DLD1 (cell line): ENCODE measurements at regions not wholly inside any gene's neighbourhood (a gene's known extent, or its start where the extent isn't known, plus 50 kb on each side); places are given as distances from the start of the nearest gene placed in this dataset.

Experiments used
- in situ Hi-C: cut with HindIII; loops from 2 replicates; pipeline ENCODE4 v1.10.0; 2017; ENCODE audit warnings: low sequenced_read_pairs

DNA sequence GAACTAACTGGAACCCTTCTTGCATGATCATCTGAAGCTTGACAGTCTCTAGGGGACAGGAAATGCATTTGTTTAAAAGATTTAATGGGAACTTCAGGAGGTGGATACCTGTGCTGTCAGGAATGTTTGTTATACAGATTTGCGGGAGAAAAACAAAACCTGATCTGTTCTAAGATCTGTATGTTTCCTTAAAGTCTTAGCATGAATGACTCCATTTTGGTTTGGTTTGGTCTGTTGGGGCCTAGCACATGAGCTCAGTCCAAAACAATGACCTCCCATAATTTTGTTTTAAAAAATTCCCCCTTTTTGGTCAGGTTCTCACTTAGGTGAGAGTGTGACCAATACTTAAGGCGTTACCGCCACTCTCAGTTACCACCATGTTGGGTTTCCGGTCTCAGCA lies 138.7 kb downstream of the AKR1D1 start:
- in situ Hi-C loops, result no loop called here

DNA sequence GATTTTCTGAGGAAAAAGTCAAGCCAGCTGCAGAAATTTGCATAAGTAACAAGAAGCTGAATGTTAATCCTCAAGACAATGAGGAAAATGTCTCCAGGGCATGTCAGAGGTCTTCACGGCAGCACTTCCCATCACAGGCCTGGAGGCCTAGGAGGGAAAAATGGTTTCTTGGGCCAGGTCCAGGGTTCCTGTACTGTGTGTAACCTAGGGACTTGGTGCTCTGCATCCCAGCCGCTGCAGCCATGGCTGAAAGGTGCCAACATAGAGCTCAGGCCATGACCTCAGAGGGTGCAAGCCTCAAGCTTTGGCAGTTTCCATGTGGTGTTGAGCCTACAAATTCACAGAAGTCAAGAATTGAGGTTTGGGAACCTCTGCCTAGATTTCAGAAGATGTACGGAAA lies 144.1 kb downstream of the AKR1D1 start:
- in situ Hi-C loops, result loop anchor here (5.0 kb wide), 1 partner anchor 72 kb away; no protein-coding TSS in a partner anchor

DNA sequence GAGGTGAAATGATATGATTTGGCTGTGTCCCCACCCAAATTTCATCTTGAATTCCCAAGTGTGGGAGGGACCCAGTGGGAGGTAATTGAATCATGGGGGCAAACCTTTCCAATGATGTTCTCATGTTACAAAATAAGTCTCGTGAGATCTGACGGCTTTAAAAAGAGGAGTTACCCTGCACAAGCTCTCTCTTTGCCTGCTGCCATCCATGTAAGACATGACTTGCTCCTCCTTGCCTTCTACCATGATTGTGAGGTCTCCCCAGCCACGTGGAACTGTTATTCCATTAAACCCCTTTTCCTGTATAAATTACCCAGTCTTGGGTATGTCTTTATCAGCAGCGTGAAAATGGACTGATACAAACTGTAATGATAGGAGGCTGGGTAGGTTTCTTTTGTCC lies 145.1 kb downstream of the AKR1D1 start:
- in situ Hi-C loops, result loop anchor here (5.0 kb wide), 1 partner anchor 71 kb away; no protein-coding TSS in a partner anchor

DNA sequence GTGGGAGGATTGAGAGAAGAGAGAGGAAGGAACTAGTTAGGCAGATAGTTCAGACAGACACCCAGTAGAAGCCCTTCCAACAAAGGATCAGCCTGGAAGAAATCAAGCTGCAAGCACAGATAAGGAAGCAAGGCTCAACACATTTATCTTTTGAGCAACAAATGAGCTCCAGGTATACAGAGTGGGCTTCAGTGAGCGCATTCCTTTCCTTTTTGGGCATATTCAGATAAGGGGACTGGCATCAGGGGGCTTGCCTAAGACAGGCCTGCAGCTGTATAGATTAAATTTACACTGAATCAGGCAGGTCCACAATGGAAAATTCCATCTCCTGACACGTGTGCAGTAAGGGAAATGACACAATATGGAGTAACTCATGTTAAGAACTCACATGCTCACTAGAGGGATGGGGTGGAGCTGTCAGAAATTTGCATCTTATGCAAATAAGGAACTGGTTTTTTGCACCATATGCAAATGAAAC lies 147.2 kb downstream of the AKR1D1 start:
- in situ Hi-C loops, result loop anchor here (5.0 kb wide), 1 partner anchor 69 kb away; no protein-coding TSS in a partner anchor

DNA sequence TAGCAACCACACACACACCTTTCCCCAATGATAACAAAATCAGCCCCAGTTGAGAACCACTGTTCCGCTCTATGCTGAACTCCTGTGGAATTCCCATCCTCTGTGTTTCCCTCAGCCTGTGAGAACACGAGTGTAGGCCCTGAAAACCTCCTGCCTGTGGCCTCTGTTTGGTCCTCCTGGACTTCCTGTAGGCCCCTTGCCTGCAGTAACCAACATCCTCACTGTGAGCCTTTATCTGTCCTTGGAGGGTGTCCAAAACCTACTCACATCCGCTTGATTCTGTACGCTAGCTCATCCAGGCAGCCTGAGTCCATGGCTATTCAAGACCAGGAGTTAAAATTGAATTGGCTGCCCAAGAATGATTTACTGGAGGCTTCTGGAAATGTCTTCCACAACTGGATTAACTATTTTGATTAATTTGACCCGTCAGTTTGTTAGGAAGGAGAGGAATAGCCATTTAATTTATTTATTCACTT lies 149.8 kb downstream of the AKR1D1 start:
- in situ Hi-C loops, result no loop called here

DNA sequence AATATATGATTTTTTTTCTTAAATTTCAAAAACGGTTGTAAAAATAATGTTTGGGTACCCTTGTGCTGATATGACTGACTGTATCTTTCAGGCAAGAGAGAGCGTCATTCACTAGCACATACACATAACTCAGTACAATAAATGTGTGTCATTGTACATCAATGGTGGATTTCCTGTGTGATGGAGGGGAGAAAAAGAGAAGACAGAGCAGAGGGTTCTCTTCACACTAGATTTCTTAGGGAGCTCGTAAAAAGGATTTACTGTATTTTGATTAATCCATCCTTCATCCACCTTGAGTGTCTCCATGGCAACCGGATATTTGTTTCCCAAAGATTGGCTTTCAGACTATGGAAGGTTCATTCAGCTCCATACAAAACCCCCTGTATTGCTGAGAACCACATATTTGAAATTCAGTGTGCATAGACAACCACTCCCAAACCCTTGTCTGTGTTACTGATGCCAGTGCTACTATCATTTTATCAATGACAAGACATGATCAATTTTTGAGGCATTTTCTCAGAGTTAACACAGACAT lies 150.6 kb downstream of the AKR1D1 start:
- in situ Hi-C loops, result no loop called here

DNA sequence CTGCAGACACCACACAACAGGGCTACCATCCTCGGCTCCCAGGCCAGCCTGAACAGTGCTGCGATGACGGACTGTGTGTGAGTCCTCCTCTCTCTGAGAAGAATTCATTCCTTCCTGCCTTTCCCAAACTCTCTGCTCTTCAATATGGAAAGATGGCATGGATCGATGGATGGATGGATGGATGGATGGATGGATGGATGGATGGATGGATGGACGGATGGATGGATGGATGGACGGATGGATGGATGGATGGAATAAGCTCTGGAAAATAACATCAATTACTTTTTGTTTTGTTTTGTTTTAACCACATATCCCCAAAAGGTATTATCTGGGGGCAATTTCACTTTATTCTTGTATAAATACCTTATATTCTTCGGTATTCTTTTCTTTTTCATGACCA lies 151.9 kb downstream of the AKR1D1 start:
- in situ Hi-C loops, result no loop called here

DNA sequence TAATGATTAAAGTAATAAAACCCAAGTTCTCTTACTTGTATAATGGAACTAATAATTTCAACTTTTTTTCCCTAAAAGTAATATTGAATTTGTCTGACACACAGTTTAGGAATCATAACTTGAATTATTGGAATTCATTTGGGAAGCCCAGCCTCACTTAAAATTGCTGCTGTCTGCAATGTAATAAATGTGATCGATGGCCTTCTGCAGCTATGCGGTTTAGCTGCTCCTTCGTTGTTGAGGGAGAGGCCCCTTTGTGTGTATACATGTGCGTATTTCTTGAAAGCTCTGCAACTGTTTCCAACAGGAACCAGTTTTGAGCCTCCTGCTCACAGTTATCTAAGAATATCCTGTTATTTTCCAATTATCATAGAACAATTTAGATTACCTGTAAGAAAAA lies 152.5 kb downstream of the AKR1D1 start:
- in situ Hi-C loops, result no loop called here

DNA sequence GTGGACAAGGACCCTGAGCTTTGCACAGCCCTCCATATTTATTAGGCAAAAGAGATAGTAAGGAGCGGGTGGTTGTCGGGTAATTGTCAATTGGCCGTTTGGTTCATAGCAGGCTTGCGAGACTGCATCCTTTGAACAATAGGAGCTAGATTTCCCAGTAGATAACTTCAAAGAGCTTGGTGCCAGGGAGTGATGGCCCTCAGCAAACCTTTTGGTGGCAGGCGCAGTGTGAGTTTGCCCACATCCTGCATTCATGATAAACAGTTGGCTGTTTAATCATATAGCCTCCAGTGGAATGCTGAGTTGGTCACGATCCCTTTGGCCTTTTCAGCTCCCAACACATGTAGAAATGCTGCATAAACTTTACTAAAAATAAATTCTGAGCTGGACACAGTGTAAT lies 156.9 kb downstream of the AKR1D1 start:
- in situ Hi-C loops, result no loop called here

DNA sequence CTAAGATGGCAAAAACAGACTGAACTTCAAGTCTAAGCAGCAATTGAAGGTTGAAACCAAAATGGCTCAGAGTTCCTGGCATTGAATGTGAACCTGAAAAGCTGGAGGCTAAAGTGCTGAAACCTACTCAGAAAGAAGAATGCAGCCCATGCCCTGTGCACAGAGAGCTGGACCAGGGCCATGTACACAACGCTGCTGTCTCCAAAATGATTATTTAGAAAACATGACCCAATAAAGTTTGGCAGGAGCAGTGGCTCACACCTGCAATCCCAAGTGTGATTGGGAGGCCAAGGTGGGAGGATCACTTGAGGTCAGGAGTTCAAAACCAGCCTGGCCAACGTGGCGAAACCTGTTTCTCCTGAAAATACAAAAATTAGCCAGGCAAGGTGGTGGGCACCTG lies 158.9 kb downstream of the AKR1D1 start:
- in situ Hi-C loops, result no loop called here

DNA sequence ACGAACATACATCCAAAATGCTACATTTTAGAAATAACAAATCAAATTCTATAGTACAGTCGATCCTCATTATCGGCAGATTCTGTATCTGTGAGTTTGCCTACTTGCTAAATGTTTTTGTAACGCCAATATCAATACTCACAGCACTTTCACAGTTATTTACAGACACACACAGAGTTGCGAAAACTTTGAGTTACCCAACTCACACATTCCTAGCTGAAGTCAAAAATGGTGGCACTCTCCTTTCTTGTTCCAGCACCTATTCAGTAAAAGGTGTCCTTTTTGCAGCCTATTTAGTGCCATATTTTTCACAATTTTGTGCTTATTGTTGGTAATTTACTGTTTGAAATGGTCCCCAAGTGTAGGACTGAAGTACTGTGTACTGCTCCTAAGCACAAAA lies 161.7 kb downstream of the AKR1D1 start:
- in situ Hi-C loops, result no loop called here

DNA sequence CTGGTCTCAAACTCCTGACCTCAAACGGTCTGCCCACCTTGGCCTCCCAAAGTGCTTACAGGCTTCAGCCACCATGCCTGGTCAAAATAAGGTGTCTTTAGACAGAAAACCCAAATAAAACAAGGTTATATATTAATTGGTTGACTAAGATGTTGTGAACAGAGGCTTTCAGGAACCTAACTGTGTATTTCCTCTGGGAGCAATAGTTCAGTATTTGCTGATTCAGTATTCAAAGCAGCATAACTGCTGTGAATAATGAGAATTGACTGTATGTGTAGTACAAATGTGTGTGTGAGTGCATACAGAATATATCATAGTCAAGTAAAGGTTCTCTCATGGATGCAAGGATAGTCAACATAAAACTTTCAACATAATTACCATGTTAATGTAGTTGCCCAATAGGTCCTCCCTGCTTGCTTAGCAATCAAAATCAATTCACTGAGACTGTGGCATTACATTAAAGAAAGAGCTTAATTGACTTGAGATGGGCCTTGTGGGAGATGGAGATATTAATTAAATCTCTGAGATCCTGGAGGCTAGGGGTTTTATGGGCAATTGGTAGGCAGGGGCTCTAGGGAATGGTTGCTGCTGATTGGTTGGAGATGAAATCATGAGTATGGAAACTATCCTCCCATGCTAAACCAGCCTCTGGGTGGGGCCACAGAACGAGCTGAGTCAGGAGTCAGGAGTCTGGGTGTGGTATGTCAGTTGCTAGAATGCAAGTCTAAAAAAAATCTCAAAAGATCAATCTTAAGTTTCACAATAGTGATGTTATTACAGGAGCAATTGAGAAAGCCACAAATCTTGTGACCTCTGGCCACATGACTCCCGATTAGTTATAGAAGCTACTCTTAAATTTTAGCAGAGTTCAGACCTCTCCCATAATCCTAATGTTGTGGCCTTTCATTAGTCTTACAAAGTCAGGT lies 162.7 kb downstream of the AKR1D1 start:
- in situ Hi-C loops, result no loop called here

DNA sequence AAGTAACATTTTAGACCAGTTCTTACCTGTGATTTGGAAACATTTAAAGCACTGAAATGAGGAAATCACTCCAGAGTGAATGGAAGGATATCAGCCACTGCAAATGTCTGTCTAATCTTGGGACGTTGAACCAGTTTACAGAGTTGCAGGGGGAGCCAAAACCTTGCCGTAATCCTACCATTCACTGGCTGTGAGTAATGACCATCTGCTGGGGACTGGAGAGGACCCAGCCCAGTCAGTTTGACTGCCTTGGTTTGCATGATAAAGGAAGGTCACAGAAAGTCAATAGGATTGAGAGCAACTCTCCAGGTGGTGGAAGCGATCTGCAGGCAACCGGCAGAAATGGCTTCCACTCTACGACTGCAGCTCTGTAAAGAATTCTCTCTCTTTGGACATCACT lies 167.2 kb downstream of the AKR1D1 start:
- in situ Hi-C loops, result no loop called here

DNA sequence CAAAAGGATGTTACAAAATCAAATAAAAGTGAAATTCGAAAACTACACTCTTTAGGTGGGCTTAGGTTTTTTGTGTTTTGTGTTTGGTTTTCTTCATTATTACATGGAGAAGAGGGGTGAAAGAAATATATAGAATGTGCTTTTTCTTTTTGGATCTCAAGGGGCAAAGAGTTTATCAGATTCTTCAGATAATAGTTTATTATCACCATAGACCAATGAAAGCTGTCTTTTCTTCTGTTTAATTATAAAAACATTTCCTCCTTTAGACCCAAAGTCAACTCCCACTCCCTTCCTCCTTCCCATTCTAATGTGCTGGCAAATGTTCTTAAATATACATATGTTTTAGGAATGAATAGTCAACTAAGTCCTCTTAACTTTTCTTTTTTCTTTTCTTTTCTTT lies 167.6 kb downstream of the AKR1D1 start:
- in situ Hi-C loops, result no loop called here

DNA sequence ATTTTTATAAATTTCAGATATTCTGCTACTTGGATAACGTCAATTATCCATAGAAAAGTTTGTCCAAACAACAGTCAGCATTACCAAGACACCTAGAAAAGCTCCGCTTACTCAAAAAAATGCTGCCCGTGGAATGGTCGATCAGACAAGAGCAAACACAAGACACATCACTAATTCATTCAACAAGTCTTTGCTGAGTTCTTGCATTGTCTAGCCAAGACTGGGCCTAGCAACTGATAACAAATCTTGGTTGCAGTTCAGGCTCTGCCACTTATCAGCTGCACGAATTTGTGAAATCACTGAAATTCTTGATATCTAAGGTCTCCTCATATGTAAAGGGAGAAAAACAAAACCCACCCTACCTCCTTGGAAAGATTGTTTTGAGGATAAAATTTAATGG lies 168.3 kb downstream of the AKR1D1 start:
- in situ Hi-C loops, result no loop called here

DNA sequence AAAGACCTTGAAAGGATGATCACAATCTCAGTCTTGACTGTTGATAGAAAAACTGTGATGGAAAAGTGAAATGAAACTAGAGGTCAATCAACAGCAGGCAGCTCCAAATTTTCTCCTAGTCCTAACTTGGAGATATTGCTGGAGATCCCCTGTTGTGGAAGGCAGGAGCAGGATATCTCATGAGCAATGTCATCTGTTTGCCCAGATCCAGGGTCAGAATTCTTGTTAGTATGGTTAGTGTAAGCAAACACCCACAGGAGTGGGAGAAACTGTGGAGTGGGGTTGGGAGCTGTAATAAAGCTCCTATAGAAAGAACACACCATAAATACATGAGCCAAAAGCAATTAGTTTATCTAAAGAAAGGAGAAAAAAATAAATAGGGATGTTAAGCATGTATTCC lies 169.0 kb downstream of the AKR1D1 start:
- in situ Hi-C loops, result no loop called here

DNA sequence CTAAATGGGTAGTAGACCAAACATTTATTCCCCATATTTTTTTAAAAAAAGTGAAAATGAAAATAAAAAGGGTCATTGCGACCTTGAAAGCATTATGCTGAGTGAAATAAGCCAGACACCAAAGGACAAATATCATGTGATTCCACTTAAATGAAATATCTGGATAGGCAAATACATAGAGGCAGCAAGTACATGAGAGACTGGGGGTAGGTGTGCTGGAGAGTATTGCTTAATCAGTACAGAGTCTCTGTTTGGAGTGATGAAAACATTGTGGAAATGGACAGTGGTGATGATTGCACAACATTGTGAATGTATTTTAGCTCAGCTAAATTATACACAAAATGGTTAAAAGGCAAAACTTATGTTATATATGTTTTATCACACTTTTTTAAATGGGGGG lies 169.4 kb downstream of the AKR1D1 start:
- in situ Hi-C loops, result no loop called here

DNA sequence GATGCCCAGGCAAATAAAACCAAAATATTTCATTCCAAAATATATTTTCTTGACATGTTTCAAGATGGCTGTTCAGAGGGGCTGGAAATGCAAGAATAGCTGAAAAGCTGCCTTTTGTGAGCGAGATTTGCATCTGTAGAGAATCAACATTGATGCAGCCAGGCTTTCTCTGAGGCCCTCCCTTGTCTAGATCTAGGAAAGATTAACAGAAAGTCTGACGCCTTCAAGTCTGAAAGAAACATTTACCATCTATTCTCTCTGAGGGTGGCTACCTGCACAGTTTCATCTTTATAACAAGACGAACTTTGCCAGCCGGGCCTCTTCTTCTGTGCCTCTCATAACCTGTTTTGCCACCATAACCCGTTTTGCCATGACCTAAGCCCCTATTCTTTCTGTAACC lies 170.2 kb downstream of the AKR1D1 start:
- in situ Hi-C loops, result no loop called here

DNA sequence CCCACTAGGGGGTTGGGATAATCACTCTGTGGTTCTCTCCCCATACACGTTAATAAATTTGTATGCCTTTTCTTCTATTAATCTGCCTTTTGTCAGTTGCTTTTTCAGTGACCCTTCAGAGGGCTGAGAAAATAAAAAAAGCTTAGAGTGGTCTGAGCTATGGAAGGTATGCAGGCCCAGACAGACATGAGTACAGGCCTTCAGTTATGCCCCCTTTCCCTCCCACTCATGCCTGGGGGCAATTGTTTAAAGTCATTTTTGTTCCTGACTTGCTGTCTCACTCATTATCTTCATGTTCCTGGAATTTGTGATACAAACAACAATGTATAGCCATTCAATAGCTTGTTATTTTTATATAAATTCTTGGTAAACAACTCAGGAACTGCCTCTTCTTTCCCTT lies 170.8 kb downstream of the AKR1D1 start:
- in situ Hi-C loops, result no loop called here

DNA sequence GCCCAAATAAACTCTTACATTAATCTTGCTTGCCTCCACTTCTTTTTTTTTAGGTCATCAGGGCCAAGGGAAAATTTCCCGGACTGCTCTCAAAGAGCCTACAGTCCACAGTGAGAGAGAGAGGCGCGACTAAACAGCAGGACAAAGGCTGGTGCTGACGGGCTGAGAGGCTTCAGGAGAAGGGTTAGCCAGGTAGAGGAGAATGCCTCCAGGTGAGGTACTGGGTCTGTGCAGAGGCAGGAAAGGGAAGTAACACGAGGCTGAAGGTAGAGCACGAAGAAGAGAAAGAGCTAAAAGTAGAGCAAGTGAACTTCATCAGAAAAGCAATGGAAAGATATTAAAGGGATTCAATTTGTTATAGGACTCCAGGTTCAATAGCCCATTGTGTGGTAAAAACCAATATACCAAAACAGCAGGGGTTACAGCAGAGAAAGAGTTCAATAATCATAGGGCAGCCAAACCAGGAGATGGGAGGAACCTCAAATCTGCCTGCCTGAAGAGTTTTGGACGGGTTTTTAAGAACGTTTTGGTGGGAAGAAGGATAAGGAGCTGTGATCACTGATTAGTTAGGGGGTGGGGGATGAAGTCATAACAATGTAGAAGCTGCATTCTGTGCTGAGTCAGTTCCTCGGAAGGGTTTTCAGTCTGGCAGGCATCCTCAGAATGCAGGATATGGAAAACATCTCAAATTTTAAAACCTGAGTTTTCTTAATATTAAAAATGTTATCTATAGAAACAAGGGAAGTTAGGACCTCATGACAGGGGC lies 171.5 kb downstream of the AKR1D1 start:
- in situ Hi-C loops, result no loop called here

DNA sequence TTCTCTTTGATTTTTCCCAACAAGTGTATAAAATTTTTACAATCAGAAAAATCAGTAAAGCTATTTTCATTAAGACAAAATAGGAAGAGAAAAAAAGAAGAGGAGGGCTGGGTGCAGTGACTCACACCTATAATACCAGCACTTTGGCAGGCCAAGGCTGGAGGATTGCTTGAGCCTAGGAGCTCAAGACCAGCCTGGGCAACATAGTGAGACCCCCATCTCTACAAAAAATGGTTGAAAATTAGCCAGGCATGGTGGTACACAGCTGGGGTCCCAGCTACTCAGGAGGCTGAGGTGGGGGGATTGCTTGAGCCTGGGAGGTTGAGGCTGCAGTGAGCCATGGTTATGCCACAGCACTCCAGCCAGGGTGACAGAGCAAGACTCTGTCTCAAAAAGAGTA lies 172.3 kb downstream of the AKR1D1 start:
- in situ Hi-C loops, result no loop called here
